Heart left ventricle (tissue), 13 donors: ENCODE measurements at regions not wholly inside any gene's neighbourhood (a gene's known extent, or its start where the extent isn't known, plus 50 kb on each side); places are given as distances from the start of the nearest gene placed in this dataset.

ENCODE experiments used
- CTCF ChIP-seq, 12 donors: fragments of 200-600 bp; sonication (generic) in 4 of 12; IDR thresholded peaks; one replicate each; pipeline versions ENCODE4 v1.5.0 to v1.8.0; 2018 to 2022; ENCODE audit warnings: antibody characterized with exemption in 12 of 12, mild to moderate bottlenecking in 5 of 12
- POLR2A ChIP-seq, 2 donors: fragments of 450-650 bp; IDR thresholded peaks; one replicate each; pipeline ENCODE4 v1.6.1; 2017; ENCODE audit warnings: antibody characterized with exemption in 2 of 2, mild to moderate bottlenecking in 2 of 2, moderate library complexity in 2 of 2
- donor health status: ischemic (EF 13 %, LVEDD 7.1; RV severe dilation, severe dysfunction).
- donor health status: DM: no; HTN: yes; CAD: no.
- donor health status: DM: no; HTN: no; CAD: no.
- donor health status: ischemic (EF 25% LVEDD 6.9; RV normal size, moderate dysfunction).
- donor health status: ischemic (EF 25% LVEDD 5.7; RV mildly dilated, moderate dysfunction).
- donor health status: ischemic (EF 35%, LVEDD 5.7; RV mildly dilated, moderate dysfunction).
- donor health status: nonischemic (EF 11% LVEDD 7.7; RV severe dilation, severe dysfunction).
- donor health status: DM: yes; HTN: yes; CAD: no.
- donor health status: PGD.
- donor health status: ischemic (EF 29% LVEDD 5.4; RV normal size, mild dysfunction).
- donor health status: nonischemic (EF 23%, LVEDD 6.1; RV moderate dilation, normal function).

- TF ChIP-seq CTCF (IDR thresholded peaks at IDR 0.05), result no peak
- TF ChIP-seq POLR2A (IDR thresholded peaks at IDR 0.05), result no peak
These were observed 103.1 kb downstream of the TLE3 start for GRCh38 chr15:69994429-69995205.
